K562 (cell line): ENCODE measurements at regions not wholly inside any gene's neighbourhood (a gene's known extent, or its start where the extent isn't known, plus 50 kb on each side); places are given as distances from the start of the nearest gene placed in this dataset.

Experiments used
- COPS2 ChIP-seq: fragments of 450-650 bp; conservative IDR thresholded peaks from 2 replicates; pipeline ENCODE4 v1.6.1; 2016; ENCODE audit warnings: mild to moderate bottlenecking, moderate library complexity
- CREM ChIP-seq: IDR thresholded peaks from 2 replicates; pipeline ENCODE4 v1.6.1; 2014; ENCODE audit warnings: antibody characterized with exemption, low read depth
- CXXC5 ChIP-seq: fragments of 250-450 bp; sonication (Bioruptor Pico); IDR thresholded peaks from 2 replicates; pipeline ENCODE4 v1.8.0; 2022; ENCODE audit warnings: inconsistent platforms, mild to moderate bottlenecking, moderate library complexity
- FOXK1 ChIP-seq: sonication (generic); formaldehyde crosslinking; IDR thresholded peaks from 2 replicates; pipeline ENCODE4 v1.8.0; 2022; ENCODE audit warnings: missing genetic modification reagents, mild to moderate bottlenecking, borderline replicate concordance
- FOXO4 ChIP-seq: fragments of 450-650 bp; formaldehyde crosslinking; IDR thresholded peaks from 2 replicates; pipeline ENCODE4 v1.4.0; 2020; ENCODE audit warnings: mild to moderate bottlenecking, moderate library complexity
- HDAC6 ChIP-seq: IDR thresholded peaks from 2 replicates; pipeline ENCODE4 v1.6.1; 2012; ENCODE audit warnings: low read depth, mild to moderate bottlenecking, control low read depth, inconsistent platforms, low read length, moderate library complexity
- HMG20B ChIP-seq: fragments of 250-450 bp; sonication (Bioruptor Pico); IDR thresholded peaks from 2 replicates; pipeline ENCODE4 v1.5.0; 2021; ENCODE audit warnings: mild to moderate bottlenecking
- HSF4 ChIP-seq: fragments of 250-450 bp; sonication (Bioruptor Pico); IDR thresholded peaks from 2 replicates; pipeline ENCODE4 v2.1.2; 2022; ENCODE audit warnings: mild to moderate bottlenecking, moderate library complexity, borderline replicate concordance
- MCM2 ChIP-seq: fragments of 450-650 bp; IDR thresholded peaks from 2 replicates; pipeline ENCODE4 v1.6.1; 2017; ENCODE audit warnings: low read depth, mild to moderate bottlenecking
- MECOM ChIP-seq: fragments of 250-450 bp; sonication (Bioruptor Pico); IDR thresholded peaks from 2 replicates; pipeline ENCODE4 v1.8.0; 2022; ENCODE audit warnings: inconsistent platforms
- NBN ChIP-seq: fragments of 450-650 bp; IDR thresholded peaks from 2 replicates; pipeline ENCODE4 v1.6.1; 2016; ENCODE audit warnings: low read depth, mild to moderate bottlenecking
- PCBP2 ChIP-seq: fragments of 200-400 bp; formaldehyde crosslinking; IDR thresholded peaks from 2 replicates; pipeline ENCODE4 v1.6.1; 2018; ENCODE audit warnings: low read length, low read depth, mild to moderate bottlenecking, moderate library complexity; ENCODE audit not compliant: poor library complexity, severe bottlenecking
- RBFOX2 ChIP-seq: fragments of 200-400 bp; formaldehyde crosslinking; IDR thresholded peaks from 2 replicates; pipeline ENCODE4 v1.6.1; 2017; ENCODE audit warnings: low read depth, mild to moderate bottlenecking, low read length, moderate library complexity
- RNF2 ChIP-seq: sonication (generic); IDR thresholded peaks from 2 replicates; pipeline ENCODE4 v1.6.1; 2016
- SMAD4 ChIP-seq: fragments of 250-450 bp; sonication (Bioruptor Pico); conservative IDR thresholded peaks from 2 replicates; pipeline ENCODE4 v1.8.0; 2021; ENCODE audit warnings: inconsistent platforms, mild to moderate bottlenecking, moderate library complexity
- TCF3 ChIP-seq: sonication (generic); formaldehyde crosslinking; IDR thresholded peaks from 2 replicates; pipeline ENCODE4 v1.4.0; 2020; ENCODE audit warnings: mild to moderate bottlenecking, missing genetic modification reagents
- TEAD1 ChIP-seq, 2 experiments: fragments of 450-650 bp in 1 of 2; sonication (generic) in 1 of 2; formaldehyde crosslinking; IDR thresholded peaks; 2 replicates each; pipeline versions ENCODE4 v1.4.0 to v1.8.0; 2020 to 2022; ENCODE audit warnings: mild to moderate bottlenecking in 2 of 2, missing genetic modification reagents in 1 of 2
- VEZF1 ChIP-seq: fragments of 200-800 bp; sonication (Bioruptor generic); IDR thresholded peaks from 2 replicates; pipeline ENCODE4 v1.6.1; 2017; ENCODE audit warnings: missing genetic modification characterization, missing compliant biosample characterization
- ZNF175 ChIP-seq: fragments of 200-800 bp; sonication (Bioruptor generic); IDR thresholded peaks from 2 replicates; pipeline ENCODE4 v1.6.1; 2016; ENCODE audit warnings: low read depth, mild to moderate bottlenecking, missing genetic modification characterization, missing compliant biosample characterization
- ZNF655 ChIP-seq: fragments of 250-450 bp; sonication (Bioruptor Pico); IDR thresholded peaks from 2 replicates; pipeline ENCODE4 v1.5.0; 2021
- ZNF717 ChIP-seq: fragments of 250-450 bp; sonication (Bioruptor Pico); IDR thresholded peaks from 2 replicates; pipeline ENCODE4 v1.5.0; 2021
- TF ChIP-seq, protein P1 (sequence below): fragments of 250-450 bp; sonication (Bioruptor Pico); IDR thresholded peaks from 2 replicates; pipeline ENCODE4 v1.4.0; 2020; ENCODE audit warnings: mild to moderate bottlenecking, moderate library complexity

DNA sequence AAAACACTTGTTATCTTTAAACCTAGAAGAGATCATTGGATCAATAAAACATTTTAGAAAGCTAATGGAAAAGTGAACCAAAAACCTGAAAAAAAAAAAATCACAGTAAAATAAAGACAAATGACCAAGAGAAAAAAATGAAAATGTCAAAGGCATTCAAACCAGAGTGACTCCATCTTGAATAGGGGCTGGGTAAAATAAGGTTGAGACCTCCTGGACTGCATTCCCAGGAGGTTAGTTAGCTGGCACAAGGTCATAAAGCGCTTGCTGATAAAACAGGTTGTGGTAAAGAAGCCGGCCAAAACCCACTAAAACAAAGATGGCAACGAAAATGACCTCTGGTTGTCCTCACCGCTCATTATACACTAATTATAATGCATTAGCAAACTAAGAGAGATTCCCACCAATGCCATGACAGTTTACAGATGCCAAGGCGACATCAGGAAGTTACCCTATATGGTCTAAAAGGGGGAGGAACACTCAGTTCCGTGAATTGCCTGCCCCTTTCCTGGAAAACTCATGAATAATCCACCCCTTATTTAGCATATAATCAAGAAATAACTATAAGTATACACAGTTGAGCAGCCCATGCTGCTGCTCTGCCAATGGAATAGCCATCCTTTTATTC lies 116.7 kb upstream of the NEK6 start (continued):
- TF ChIP-seq TCF3 (CRISPR knock-in tag) (no peak), ZNF655 (CRISPR knock-in tag) (no peak), MECOM (CRISPR knock-in tag) (0 out of 2 replicates have a peak, but pooled peaks have one; percentile 47), CXXC5 (peak; percentile 33; the same call in 1 of the 2 replicates), ZNF717 (no peak), VEZF1 (CRISPR knock-in tag) (no peak), RBFOX2 (no peak), SMAD4 (CRISPR knock-in tag) (peak; percentile 61; the same call in 1 of the 2 replicates), HMG20B (CRISPR knock-in tag) (no peak), MCM2 (no peak), PCBP2 (no peak), CREM (no peak), NBN (no peak), TEAD1 (CRISPR knock-in tag; IDR thresholded peaks at IDR 0.05) (no peak), FOXK1 (CRISPR knock-in tag) (no peak), HDAC6 (no peak), RNF2 (no peak), FOXO4 (CRISPR knock-in tag) (no peak), ZNF175 (CRISPR knock-in tag) (peak; percentile 42; the same call in 1 of the 2 replicates), HSF4 (no peak), COPS2 (no peak)
- TF ChIP-seq, protein P1, sequence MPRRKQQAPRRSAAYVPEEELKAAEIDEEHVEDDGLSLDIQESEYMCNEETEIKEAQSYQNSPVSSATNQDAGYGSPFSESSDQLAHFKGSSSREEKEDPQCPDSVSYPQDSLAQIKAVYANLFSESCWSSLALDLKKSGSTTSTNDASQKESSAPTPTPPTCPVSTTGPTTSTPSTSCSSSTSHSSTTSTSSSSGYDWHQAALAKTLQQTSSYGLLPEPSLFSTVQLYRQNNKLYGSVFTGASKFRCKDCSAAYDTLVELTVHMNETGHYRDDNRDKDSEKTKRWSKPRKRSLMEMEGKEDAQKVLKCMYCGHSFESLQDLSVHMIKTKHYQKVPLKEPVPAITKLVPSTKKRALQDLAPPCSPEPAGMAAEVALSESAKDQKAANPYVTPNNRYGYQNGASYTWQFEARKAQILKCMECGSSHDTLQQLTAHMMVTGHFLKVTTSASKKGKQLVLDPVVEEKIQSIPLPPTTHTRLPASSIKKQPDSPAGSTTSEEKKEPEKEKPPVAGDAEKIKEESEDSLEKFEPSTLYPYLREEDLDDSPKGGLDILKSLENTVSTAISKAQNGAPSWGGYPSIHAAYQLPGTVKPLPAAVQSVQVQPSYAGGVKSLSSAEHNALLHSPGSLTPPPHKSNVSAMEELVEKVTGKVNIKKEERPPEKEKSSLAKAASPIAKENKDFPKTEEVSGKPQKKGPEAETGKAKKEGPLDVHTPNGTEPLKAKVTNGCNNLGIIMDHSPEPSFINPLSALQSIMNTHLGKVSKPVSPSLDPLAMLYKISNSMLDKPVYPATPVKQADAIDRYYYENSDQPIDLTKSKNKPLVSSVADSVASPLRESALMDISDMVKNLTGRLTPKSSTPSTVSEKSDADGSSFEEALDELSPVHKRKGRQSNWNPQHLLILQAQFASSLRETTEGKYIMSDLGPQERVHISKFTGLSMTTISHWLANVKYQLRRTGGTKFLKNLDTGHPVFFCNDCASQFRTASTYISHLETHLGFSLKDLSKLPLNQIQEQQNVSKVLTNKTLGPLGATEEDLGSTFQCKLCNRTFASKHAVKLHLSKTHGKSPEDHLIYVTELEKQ (CRISPR knock-in tag): 0 out of 2 replicates have a peak, but pooled peaks have one; percentile 33
